Ishikawa (cell line): ENCODE measurements at regions not wholly inside any gene's neighbourhood (a gene's known extent, or its start where the extent isn't known, plus 50 kb on each side); places are given as distances from the start of the nearest gene placed in this dataset.

Experiments
- CREB1 ChIP-seq: IDR thresholded peaks from 2 replicates; pipeline ENCODE4 v1.6.1; 2012; ENCODE audit warnings: low read depth
- EP300 ChIP-seq: IDR thresholded peaks from 2 replicates; pipeline ENCODE4 v1.6.1; 2012; ENCODE audit warnings: borderline replicate concordance
- FOXM1 ChIP-seq: IDR thresholded peaks from 2 replicates; pipeline ENCODE4 v1.6.1; 2012; ENCODE audit warnings: low read depth, borderline replicate concordance
- TAF1 ChIP-seq: IDR thresholded peaks from 2 replicates; pipeline ENCODE4 v1.6.1; 2012; ENCODE audit warnings: low read depth, mild to moderate bottlenecking
- TCF12 ChIP-seq: IDR thresholded peaks from 2 replicates; pipeline ENCODE4 v1.6.1; 2012; ENCODE audit warnings: low read depth
- YY1 ChIP-seq: IDR thresholded peaks from 2 replicates; pipeline ENCODE4 v1.6.1; 2012; ENCODE audit warnings: low read depth
- ZBTB7A ChIP-seq: IDR thresholded peaks from 2 replicates; pipeline ENCODE4 v1.6.1; 2012; ENCODE audit warnings: low read depth

GRCh38 chr10:121087688-121088087, 236.5 kb downstream of the WDR11 start:
- TF ChIP-seq EP300: no peak
- TF ChIP-seq YY1: no peak
- no peak for TF ChIP-seq FOXM1
- no peak for TF ChIP-seq TCF12
- no peak for TF ChIP-seq ZBTB7A
- TF ChIP-seq CREB1: no peak
- no peak for TF ChIP-seq TAF1
